ENCODE measurements at regions not wholly inside any gene's neighbourhood (a gene's known extent, or its start where the extent isn't known, plus 50 kb on each side); places are given as distances from the start of the nearest gene placed in this dataset.
"Not testable (repeated sequence)": the region's sequence is repeated elsewhere in the genome, so short reads cannot be mapped to it uniquely, and the experiment has no call there.

DNA sequence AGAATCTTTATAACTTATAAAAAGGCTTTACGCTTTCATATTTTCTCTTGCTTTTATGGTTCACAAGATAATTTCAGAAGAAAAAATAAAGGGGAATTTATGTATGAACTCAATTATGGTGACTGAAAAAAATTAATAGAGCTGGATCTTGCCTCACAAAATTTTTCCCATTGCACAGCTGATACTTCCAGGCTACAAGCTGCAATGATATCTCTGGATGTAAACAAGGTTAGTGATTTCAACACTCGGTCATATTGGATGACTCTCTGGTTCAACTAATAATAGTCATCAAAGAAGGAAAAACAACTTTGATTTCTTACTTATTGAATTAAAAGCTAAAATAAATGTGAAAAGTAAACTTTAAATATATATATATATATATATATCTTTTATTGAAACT lies 868.0 kb downstream of the FAT4 start:
- POLR2A ChIA-PET, result no interaction called here
- CTCF ChIA-PET, result no interaction called here

DNA sequence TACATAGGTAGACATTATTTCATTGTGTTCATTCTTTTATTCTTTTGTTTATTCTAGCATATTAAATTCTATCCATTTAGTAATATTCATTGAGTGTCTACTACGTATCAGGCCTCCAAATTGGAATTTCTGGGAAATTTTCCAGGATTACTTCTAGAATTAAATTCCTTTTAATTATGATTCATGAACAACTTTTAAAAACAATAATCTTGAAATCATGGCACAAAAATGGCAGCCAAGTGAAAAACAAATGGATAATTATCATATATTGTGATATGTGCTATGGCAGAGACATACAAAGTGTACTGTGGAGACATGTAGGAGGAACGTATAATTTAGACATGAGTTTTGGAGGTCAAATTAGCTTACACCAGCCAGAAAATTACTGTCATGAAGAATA lies 868.5 kb downstream of the FAT4 start:
- ChIA-PET CTCF (no interaction called here), POLR2A (no interaction called here)

DNA sequence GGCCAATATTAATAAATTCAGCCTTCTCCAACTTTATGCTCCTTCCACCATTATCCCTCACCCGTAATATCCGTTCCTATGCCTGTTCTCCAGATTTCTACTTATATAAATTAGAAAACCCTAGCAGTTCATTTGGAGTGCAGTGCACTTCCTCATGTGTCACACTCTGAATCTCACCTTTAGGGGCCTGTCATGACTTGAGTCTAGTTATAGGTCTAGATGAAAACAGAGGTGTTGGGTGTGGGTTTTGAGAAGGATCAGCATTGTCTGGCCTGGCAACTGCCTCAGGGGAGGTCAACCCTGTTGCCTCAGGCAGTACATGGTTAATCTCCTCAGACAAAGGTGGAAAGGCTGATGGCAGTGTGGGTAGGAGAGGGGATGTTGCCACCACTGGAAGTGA lies 876.8 kb downstream of the FAT4 start:
- CTCF ChIA-PET, result no interaction called here

DNA sequence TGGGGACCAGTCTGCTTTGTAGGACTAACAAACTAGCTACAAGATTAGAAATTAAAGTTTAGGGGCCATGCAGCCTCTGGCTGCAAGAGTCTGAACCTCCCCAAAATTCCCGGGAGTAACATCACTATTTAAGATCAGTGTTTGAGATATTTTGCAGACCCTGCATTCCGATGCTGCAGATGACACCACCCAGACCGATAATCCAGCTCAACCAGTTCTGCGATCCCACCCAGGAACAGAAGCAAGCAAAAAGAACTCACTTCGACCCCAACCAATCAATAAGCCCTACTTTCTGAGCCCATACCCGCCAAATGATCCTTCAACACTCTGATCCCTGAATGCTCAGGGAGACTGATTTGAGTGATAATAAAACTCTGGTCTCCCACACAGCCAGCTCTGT lies 877.8 kb downstream of the FAT4 start:
- ChIA-PET POLR2A (no interaction called here), CTCF (no interaction called here)

More for the DNA sequence above, 876.8 kb downstream of the FAT4 start:
- POLR2A ChIA-PET, result no interaction called here

DNA sequence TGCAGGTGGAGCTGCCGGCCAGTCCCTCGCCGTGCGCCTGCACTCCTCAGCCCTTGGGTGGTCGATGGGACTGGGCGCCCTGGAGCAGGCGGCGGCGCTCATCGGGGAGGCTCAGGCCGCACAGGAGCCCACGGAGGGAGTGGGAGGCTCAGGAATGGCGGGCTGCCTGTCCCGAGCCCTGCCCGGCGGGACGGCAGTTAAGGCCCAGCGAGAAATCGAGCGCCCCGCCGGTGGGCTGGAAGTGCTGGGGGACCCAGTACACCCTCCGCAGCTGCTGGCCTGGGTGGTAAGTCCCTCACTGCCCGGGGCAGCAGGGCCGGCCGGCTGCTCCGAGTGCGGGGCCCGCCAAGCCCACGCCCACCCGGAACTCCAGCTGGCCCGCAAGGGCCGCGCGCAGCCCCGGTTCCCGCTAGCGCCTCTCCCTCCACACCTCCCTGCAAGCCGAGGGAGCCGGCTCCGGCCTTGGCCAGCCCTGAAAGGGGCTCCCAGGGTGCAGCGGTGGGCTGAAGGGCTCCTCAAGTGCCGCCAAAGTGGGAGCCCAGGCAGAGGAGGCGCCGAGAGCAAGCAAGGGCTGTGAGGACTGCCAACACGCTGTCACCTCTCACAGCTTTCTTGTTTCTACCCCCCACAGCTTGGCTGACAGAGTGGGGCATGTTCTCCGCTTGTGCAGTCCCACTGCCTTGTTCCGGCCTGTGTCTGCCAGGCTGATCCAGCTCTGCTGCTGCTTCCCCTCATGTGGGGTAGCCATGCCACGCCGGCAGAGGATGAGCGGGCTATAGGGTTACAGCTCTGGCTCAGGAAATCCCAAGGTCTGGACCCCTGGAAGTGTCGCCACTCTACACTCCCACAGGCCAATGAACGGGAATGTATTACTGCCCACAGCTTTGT lies 886.7 kb downstream of the FAT4 start:
- POLR2A ChIA-PET, result not testable (repeated sequence)

DNA sequence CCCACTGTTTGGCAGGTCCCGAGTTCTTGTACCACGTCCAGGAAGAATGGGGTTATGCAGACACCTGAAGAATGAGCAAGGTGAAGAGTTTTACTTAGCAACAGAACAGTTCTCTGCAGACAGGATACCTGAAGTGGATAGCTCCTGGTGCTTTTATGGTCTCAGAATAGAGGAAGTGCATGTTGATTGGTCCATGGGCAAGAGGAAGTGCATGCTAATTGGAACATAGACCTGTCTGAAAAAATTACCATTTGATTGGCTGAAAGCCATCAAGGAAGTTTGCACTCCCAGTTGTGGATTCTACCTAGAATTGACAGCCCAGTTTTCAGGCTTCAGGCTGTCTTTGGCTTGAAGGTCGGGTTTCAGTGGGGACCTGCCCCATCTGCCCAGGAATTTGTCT lies 887.5 kb downstream of the FAT4 start:
- ChIA-PET POLR2A (no interaction called here), CTCF (no interaction called here)

More for the DNA sequence above, 886.7 kb downstream of the FAT4 start:
- CTCF ChIA-PET, result not testable (repeated sequence)

DNA sequence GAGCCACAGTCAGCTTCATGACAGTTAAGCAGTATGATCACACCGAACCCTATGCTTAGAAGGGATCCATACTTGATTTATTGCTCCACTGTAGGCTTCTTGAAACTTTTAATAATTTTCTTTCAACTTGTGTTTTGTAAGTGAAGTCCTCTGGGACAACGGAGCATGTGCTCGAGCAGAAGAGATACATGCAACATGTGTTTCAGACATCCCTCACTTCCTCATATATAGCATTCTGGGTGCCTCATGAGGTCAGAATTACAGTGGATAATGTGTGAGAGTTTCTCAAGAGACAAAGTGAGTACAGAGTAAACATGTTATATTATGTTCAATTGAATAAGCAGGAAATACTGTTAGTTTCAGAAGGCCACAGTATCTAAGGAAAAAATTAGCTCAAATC lies 893.2 kb downstream of the FAT4 start:
- ChIA-PET CTCF (no interaction called here), POLR2A (no interaction called here)

DNA sequence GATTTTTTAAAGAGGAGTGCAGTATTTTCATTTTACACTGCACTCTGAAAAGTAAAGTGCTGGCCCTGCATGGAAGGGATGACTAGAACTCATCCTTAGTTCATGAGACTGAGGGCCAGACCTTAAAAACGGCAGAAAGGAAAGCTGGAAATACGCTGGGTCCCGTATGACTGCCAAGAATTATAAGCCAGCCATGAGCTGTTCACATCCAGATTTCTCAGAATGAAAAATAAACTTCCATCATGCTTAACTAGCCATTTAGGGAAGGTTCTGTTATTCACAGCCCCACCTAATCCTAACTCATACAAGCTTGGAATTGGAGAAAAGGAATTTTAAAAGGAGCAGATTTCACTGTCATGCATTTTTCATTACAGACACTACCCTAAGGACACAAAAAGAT lies 894.4 kb downstream of the FAT4 start:
- CTCF ChIA-PET, result no interaction called here
- POLR2A ChIA-PET, result no interaction called here

DNA sequence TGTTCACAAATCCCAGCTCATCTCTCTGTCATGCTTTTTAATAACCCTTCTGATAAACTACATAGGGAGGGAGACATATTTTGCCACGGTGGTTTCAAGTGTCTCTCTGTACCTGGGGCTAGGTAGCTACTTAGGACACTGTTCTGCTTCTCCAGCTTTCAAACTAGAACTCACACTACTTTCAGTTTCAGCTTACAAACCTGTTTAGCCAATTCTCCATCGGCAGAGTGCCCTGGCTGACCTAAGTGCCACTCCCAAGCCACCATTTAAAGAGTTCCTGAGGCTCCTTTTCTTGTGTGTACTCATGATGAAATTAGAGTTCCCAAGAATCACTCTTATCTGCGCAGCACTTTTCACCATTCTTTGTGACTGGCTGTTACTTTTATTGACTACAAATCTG lies 899.2 kb downstream of the FAT4 start:
- ChIA-PET CTCF (no interaction called here), POLR2A (no interaction called here)

DNA sequence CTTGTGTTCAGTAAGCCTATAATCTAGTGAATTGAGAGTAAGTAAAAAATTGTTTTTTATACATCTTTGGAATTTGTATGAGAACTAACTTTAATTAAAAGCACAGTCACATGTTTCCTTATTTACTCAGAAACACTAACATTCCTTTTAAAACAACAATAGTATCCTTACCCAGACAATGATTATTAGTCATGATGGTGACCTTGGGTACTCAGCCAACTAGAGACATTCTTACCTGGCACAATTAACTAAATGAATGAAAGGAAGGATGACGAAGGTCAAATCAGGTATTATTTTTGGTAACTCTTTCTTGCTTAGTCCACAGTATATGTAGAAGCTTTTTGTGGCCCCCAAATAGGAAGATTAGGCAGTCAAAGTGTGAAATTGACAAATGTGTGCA lies 901.0 kb downstream of the FAT4 start:
- ChIA-PET CTCF (no interaction called here), POLR2A (no interaction called here)

DNA sequence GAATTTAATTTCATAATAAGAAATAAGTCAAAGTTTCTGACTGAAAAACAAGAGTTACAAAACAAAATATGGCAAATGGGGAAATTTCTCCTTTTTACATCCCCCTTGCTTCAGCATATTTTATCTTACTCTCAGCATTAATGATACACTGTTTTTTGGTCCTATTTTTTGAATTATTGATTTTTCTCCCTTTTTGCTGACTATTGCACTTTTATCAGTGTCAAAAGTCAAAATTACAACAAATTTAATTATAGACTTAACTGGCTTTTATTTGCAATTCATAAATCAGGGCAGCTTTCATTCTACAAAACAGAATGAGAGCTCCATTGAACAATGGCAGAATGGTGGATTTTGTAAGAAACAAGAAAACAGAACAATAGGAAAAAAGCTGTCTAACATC lies 901.9 kb downstream of the FAT4 start:
- CTCF ChIA-PET, result no interaction called here
- POLR2A ChIA-PET, result no interaction called here

DNA sequence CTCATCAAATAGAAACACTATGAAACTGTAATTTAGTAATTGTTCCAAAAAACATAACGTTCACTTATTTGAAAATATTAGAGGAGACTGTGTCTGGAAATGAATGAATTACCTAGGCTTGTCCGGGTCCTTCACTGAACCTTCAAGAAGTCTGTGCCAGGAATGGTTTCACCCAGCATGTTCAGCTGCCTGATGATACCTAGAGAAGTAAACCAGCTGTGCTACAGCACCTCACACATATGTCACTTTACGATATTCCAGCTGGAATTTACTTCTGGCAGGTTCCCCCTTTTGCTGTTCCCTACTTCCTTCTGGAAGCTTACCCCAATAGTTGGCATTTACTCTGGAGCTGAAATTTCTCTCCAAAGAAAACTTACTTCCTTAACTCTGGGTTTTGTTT lies 906.5 kb downstream of the FAT4 start:
- POLR2A ChIA-PET, result no interaction called here
- CTCF ChIA-PET, result no interaction called here

DNA sequence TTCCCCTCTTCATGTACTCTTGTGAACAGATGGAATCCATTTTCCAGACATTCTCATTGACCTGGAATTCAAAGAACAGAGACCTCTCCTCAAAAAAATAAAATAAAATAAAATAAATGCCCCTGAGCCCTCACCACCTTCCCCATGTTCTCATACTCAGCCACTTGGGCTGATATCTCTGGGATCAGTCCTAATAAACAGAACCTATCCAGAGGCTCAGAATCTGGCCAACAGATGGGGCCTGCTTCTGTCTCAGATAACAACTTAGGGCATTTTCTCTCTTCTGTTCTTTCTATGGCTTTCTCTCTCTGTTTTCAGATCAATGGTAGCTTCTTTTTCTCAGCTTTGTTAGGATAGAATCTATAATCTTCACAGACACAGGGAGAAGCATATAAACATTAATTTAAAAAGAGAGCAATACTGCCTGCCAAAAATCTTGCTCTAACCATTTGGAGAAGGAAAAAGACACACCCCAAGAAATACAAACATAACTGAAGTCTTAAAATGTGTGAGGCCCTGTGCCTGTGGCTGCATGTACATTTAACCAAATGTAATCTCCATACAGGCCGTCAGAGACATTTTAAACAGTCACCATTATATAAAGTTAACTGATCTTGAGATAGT lies 907.1 kb downstream of the FAT4 start:
- ChIA-PET POLR2A (no interaction called here), CTCF (no interaction called here)

DNA sequence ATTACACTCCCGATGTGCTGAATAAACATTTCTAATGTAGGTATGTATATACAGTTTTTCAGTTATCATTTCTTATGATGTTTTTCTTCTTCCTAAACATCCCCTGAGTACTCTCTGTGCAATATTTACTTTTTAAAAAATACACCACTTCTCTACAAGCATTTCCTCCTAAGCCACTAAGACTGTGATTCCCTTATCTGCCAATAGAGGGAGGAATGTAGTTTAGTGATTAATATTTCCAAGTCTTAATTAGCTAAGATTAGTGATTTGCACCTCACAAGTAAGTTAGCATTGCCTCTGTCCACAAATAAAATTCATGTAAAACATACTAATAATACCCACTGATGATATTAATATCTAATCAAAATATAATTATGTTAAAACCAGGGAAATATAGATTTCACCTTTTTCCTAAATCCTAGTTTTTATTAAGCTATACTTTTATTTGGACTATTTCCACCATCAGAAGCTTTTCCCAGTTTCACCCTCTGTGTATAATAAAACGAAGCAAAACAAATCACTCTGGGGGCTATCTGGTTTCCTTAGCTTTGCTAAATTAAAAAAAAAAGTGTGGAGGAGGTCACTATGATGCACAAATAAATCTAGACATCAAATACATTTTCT lies 909.1 kb downstream of the FAT4 start:
- ChIA-PET CTCF (no interaction called here), POLR2A (no interaction called here)

DNA sequence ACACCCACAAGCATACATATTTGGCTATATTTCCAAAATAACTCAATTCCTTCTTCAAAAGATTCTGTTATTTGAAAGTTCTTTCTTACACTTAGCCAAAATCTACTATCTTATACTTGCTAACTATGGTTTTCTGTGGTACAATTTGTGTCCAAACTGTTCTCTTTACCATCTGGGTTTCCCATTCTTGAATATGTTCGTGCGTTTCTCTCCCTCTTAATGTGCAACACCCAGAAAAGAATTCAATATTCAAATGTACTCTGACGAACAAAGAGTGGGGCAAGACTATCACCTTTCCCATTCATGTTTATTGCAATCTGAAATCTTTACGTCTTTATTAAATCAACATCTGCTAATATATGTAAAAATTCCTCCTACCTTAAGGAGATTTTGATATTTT lies 912.7 kb downstream of the FAT4 start:
- CTCF ChIA-PET, result no interaction called here

DNA sequence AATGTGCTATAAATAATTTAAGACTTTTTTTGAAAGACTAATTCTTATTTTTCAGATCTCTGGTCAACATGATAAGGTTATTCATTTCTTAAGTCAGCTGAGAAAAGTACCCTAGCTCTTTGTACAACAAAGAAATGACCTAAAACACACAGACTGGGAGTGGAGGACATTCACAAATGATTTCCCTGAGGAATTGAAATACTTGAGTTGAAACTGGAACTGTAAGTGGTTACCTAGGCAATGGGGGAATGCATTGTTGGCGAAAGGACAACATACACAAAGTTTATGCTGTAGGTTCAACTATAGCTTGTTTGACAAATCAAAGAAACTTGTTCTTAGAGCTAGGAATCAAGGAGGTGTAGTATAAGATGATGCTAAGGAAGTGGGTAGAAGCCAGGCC lies 915.5 kb downstream of the FAT4 start:
- ChIA-PET POLR2A (no interaction called here), CTCF (no interaction called here)

More for the DNA sequence above, 912.7 kb downstream of the FAT4 start:
- POLR2A ChIA-PET, result no interaction called here

DNA sequence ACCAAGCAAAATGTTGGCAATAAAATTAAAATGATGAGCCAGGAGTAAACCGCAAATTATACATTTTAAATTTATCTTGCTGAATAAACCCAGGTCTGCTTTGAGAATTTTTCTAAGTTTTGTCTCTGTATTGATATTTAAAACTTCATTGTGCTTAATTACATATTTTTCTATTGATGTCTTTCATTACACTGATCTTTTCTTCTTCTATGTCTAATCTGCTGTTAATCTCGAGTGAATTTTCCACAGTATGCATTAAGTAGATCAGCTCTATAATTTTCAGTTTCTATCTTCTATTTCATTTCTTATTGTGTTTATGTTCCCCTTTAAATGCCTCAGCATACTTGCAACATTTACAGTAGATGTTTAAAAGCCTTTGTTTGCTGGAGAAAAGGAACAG lies 918.7 kb downstream of the FAT4 start:
- CTCF ChIA-PET, result no interaction called here

DNA sequence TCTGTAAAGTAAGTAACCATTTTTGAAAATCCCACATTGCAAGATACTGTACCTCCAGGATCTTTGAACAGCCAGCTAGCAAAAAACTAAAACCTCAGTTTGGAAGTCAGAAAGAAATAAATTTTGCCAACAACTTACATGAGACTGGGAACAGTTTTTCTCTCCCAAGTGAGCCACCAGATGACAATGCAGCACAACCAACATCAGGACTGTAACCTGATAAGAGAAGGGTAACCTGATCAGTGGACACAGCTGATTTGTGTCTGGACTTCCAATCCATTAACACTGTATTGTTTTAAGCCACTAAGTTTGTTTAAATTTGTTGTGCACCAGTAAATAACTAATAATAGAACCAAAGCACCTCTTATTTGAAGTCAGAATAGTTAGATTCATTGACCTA lies 923.3 kb downstream of the FAT4 start:
- ChIA-PET CTCF (no interaction called here), POLR2A (no interaction called here)

More for the DNA sequence above, 918.7 kb downstream of the FAT4 start:
- POLR2A ChIA-PET, result no interaction called here

DNA sequence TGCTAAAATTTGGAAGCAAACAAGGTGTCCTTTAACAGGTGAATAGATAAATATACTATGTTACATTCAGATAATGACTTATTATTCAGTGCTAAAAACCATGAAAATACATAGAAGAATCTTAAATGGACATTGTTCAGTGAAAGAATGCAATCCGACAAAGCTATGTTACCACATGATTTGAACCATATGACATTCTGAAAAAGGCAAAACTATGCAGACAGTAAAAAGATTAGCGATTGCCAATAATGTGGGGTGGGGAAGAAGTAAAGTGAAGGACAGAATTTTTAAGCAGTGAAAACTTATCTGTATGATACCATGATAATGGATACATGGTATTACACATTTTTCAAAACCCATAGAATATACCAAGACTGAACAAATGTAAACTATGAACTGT lies 926.9 kb downstream of the FAT4 start:
- ChIA-PET CTCF (no interaction called here), POLR2A (no interaction called here)

DNA sequence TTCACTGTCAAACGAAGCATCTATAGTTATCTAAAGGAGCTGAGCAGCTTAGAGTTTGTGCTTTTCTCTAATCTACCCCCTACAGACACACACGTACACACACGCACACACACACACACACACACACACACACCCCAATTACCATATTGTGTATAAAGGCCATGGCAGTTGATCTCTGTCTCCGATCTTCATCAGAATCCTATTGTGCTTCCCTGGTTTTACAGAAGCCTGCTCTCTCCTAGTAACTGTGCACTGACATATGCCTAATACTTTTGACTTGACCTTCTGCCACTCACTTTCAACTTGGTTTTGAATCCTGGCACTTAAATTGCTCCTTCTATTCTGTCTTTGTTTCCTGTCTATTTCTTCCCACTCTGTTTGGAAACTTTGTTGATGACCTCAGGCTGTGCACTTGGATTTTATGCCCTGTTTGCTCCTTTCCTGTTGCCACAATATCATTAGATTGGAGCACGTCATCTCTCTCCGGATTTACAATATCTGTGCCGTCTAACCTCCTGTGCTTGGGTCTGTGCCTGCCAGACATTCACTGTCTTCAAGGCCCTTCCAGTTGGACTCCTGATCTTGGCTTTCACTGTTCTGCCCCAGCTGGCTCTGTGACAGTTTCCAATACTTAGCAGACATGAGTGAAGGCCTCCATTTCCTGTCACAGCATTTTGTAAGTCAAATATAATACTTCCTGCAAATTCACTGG lies 928.1 kb downstream of the FAT4 start:
- CTCF ChIA-PET, result no interaction called here
- POLR2A ChIA-PET, result no interaction called here

DNA sequence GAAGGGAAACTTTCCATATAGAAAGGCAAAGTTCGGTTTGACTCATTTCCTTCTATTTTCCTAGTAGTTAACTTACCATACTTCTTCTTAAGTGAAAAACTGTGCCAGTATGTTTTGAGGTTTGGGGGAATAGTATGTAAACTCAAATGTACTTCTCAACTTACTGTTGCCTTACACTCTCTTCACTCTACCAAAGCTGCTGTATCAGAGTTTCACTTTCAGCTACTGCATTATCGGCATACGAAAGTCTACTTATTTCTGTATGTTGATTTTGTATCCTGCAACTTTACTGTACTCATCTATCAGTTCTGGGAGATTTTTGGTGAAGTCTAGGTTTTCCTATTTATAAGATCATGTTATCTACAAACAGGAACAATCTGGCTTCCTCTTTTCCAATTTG lies 932.7 kb downstream of the FAT4 start:
- CTCF ChIA-PET, result no interaction called here

More for the DNA sequence above, 932.7 kb downstream of the FAT4 start:
- POLR2A ChIA-PET, result no interaction called here

Measured in activated CD8-positive, alpha-beta memory T cell treated with anti-CD3 and anti-CD28 coated beads for 36 hours (primary cell).